ENCODE measurements at regions not wholly inside any gene's neighbourhood (a gene's known extent, or its start where the extent isn't known, plus 50 kb on each side); places are given as distances from the start of the nearest gene placed in this dataset.

DNA sequence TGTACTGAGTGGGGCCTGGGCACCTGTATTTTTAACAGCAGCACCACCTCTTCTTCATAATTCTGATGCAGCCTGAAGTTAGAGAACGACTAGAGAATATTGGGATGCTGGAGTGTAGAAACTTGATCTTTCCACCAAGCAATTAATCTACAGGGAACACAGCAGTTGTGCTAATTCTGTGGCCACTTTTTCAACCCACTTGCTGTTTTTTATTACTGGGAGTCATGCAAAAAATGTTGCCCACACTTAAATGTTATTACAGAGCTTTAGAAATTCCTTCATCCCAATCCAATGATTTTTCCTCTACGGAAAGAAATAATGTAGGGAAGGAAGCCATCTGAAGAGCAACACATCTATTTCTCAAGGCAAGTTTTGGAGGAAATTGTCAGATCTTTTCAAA is 190.9 kb upstream of the TUT7 start:
- TF ChIP-seq POLR2A (IDR thresholded peaks at IDR 0.05), result no peak
- no peak for TF ChIP-seq CTCF (IDR thresholded peaks at IDR 0.05 in 8 of 11, conservative IDR thresholded peaks at IDR 0.05 in 3 of 11)

Data from spleen (tissue), 7 donors.